Islet precursor cell (in vitro differentiated cells): ENCODE measurements at regions not wholly inside any gene's neighbourhood (a gene's known extent, or its start where the extent isn't known, plus 50 kb on each side); places are given as distances from the start of the nearest gene placed in this dataset.
"Not testable (repeated sequence)": the region's sequence is repeated elsewhere in the genome, so short reads cannot be mapped to it uniquely, and the experiment has no call there.

ENCODE experiments used
- DNase-seq: peaks from one replicate; pipeline ENCODE4 v3.0.0-alpha.2; 2018

- DNase-seq = no peak
These were observed 282.5 kb downstream of the INHBA start for GRCh38 chr7:41420421-41420820.

- DNase-seq = no peak
These were observed 284.6 kb downstream of the INHBA start for GRCh38 chr7:41418337-41418736.

- DNase-seq = no peak
These were observed 286.7 kb downstream of the INHBA start for GRCh38 chr7:41416208-41416595.

- no peak for DNase-seq
These were observed 287.3 kb downstream of the INHBA start for GRCh38 chr7:41415471-41416207.

- DNase-seq = no peak
These were observed 287.8 kb downstream of the INHBA start for GRCh38 chr7:41415051-41415450.

GRCh38 chr7:41404375-41405074 is 298.4 kb downstream of the INHBA start:
- DNase-seq = no peak

- DNase-seq = peak; percentile 63
These were observed 299.6 kb downstream of the INHBA start for GRCh38 chr7:41403291-41403690.

- DNase-seq = no peak
These were observed 301.1 kb downstream of the INHBA start for GRCh38 chr7:41401833-41402232.

- DNase-seq = peak; percentile 83
These were observed 303.7 kb downstream of the INHBA start for GRCh38 chr7:41399171-41399570.

- no peak for DNase-seq
These were observed 311.1 kb downstream of the INHBA start for GRCh38 chr7:41391818-41392217.

GRCh38 chr7:41388933-41389332 is 314.0 kb downstream of the INHBA start:
- DNase-seq = not testable (repeated sequence)

GRCh38 chr7:41385996-41386395 is 316.9 kb downstream of the INHBA start:
- DNase-seq = peak; percentile 88

GRCh38 chr7:41384418-41384817 is 318.5 kb downstream of the INHBA start:
- DNase-seq = no peak

GRCh38 chr7:41383596-41383995 is 319.3 kb downstream of the INHBA start:
- DNase-seq = peak; percentile 91

GRCh38 chr7:41378156-41378555 is 324.7 kb downstream of the INHBA start:
- no peak for DNase-seq

GRCh38 chr7:41375582-41375981 is 327.3 kb downstream of the INHBA start:
- DNase-seq = no peak

- DNase-seq = peak; percentile 74
These were observed 328.6 kb downstream of the INHBA start for GRCh38 chr7:41374150-41374848.

GRCh38 chr7:41367967-41368882 is 334.7 kb downstream of the INHBA start:
- no peak for DNase-seq

- DNase-seq = no peak
These were observed 351.8 kb downstream of the INHBA start for GRCh38 chr7:41351091-41351490.

- DNase-seq = no peak
These were observed 356.0 kb downstream of the INHBA start for GRCh38 chr7:41346878-41347277.

- no peak for DNase-seq
These were observed 362.8 kb downstream of the INHBA start for GRCh38 chr7:41339913-41340676.

- no peak for DNase-seq
These were observed 365.9 kb downstream of the INHBA start for GRCh38 chr7:41336981-41337380.
